ENCODE measurements at regions not wholly inside any gene's neighbourhood (a gene's known extent, or its start where the extent isn't known, plus 50 kb on each side); places are given as distances from the start of the nearest gene placed in this dataset.

GRCh38 chr13:90201676-90202460, 1145.6 kb upstream of the MIR17HG start:
- TF ChIP-seq CTCF (IDR thresholded peaks at IDR 0.05) (no peak), POLR2AphosphoS5 (IDR thresholded peaks at IDR 0.05) (no peak), POLR2A (IDR thresholded peaks at IDR 0.05) (no peak)
